Stimulated activated CD8-positive, alpha-beta memory T cell treated with anti-CD3 and anti-CD28 coated beads, Interleukin-15, amount 100 ng/mL, for 4 hours (primary cell): ENCODE measurements at regions not wholly inside any gene's neighbourhood (a gene's known extent, or its start where the extent isn't known, plus 50 kb on each side); places are given as distances from the start of the nearest gene placed in this dataset.
A peak's percentile ranks its signal among the peaks of the same experiment; 100 is the strongest.
"Not testable (repeated sequence)": the region's sequence is repeated elsewhere in the genome, so short reads cannot be mapped to it uniquely, and the experiment has no call there.

Experiments used
- DNase-seq, 2 donors: peaks; one replicate each; pipeline ENCODE4 v3.0.0-alpha.2; 2020; ENCODE audit warnings: low read depth in 2 of 2

DNA sequence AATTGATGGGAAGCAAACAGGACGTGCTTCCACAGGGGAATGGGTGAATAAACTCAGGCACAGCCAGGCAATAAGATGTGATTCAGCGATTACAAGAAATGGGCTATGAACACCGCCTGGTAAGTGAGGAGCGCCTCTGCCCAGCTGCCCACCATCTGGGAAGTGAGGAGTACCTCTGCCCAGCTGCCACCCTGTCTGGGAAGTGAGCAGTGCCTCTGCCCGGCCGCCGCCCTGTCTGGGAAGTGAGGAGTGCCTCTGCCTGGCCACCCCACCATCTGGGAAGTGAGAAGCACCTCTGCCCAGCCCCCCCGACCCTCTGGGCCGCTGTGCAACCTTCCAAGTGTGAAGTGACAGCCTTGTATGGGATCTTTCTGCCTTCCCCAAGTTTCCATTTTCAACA is 73.2 kb upstream of the PRR5 start:
- no peak for DNase-seq

GRCh38 chr22:44628273-44628672 is 73.7 kb upstream of the PRR5 start:
- DNase-seq = no peak

GRCh38 chr22:44627521-44628139 is 74.4 kb upstream of the PRR5 start:
- no peak for DNase-seq

- peak; percentile 44 to 49 for DNase-seq
Observed at GRCh38 chr22:44625981-44626687, 75.9 kb upstream of the PRR5 start.

GRCh38 chr22:44625421-44625760 is 76.6 kb upstream of the PRR5 start:
- no peak for DNase-seq

DNA sequence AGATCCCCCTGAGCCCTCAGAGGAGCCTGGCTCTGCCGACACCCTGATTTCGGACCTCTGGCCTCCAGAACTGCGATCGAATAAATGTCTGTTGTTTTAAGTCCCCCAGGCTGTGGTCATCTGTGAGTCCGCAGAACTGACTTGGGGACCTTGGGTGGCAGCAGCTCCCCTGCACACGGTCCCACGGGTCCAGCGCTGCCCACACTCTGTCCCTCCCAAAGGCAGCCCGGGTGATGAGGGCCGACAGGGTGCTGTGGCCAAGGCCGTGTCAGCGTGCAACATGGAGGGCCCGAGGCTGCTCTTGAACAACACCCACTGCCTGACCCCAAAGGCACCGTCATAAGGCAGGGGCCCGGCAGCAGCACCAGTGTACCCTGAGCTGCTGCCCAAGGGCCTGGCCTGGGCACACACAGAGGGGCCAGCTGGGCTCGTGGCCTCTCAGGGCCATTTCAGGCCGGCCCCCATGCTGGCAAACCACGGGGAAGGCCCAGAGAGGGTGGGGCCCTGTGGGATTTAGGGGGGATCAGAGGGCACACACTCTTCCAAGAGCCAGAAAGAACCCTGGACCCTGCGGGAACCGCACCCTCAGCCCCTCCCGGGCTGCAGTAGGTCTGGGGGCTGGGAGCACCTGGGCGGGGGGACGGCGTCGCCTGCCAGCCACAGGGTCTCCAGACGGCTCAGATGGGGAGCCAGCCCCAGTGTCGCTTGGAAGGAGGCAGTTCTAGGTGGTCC is 77.1 kb upstream of the PRR5 start:
- DNase-seq = no peak

- DNase-seq = no peak
Observed at GRCh38 chr22:44623771-44624510, 78.1 kb upstream of the PRR5 start.

GRCh38 chr22:44622679-44623078 is 79.3 kb upstream of the PRR5 start:
- DNase-seq = no peak

GRCh38 chr22:44622147-44622427 is 79.9 kb upstream of the PRR5 start:
- no peak for DNase-seq

DNA sequence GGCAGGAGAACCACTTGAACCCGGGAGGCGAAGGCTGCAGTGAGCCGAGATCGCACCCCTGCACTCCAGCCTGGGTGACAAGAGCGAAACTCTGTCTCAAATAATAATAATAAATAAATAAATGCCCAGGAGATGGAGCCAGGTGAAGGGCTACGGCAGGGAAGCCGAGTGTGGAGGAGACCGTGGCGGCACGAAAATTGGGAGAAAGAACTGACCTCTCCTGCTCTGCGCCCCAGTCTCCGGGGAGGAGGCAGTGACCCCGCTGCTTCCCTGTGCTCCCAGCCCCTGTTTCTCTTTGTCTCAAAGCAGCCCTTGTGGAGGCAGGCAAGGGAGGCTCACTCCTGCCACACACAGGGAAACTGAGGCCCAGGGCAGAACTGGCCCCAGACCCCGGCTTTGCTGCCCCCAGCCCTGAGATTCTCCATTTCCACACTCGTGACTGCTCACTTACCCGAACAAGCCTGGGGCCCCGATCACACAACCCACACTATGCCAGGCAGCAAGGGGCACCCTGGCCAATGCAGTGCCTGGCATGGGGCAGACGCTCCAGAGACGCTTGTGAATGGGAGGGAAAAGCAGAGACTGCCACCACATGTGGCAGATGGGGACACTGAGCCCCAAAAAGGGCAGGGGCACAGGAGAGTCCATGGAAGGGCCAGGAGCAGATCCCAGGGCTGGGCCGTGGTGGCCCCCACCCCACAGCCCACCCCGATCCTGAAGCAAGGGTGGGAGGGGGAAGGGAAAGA is 80.4 kb upstream of the PRR5 start:
- DNase-seq = no peak

DNA sequence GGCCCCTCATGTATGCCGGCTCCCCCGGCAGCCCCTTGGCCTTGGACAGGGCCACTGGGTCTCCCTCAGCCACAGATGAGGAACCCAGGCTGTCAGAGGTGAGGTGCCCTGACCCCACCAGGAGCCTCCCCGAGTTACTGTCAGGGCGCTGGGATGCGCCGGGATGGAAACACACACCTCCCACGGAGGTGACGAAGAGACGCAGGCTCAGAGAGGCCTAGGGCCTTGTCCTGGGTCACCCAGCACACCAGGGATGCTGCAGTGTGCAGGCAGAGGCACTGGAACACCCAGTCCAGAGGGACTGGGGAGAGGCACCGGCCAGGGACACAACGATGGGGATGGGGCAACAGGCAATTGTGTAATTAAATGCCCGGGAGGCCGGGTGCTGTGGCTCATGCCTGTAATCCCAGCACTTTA is 81.2 kb upstream of the PRR5 start:
- no peak for DNase-seq

DNA sequence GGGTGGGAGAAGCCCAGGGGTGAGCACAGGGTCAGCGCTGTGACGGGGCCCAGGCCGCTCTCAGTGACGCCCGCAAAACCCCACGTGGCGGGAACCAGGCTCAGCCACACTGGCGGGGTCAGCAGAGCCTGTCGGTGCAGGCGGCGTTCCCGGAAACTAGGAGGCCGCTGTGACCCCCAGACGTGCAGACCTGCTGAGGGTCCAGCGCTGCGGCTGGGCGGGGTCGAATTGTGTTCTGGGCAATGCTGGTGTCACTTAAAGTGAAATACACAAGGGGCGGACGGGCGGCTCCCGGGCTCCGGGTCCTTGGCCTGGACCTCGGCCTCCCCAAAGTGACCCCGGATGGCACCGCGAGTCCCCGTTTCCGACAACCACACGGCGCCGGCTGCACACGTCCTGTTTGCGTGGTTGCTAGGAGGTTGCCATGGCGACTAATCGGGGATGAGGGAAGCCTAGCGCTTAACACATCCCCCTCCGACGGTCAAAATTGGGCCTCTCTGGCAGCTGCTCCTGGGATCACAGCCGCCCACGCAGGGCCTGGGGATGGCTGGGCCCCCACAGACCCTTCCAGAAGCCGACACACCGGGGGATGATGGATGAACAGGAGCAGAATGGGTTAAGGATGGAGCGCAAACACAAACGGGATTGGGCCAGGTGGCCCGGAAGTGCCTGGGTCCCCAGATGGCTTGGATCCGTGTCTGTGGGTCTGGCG is 81.7 kb upstream of the PRR5 start:
- peak; percentile 57 to 58 for DNase-seq

DNA sequence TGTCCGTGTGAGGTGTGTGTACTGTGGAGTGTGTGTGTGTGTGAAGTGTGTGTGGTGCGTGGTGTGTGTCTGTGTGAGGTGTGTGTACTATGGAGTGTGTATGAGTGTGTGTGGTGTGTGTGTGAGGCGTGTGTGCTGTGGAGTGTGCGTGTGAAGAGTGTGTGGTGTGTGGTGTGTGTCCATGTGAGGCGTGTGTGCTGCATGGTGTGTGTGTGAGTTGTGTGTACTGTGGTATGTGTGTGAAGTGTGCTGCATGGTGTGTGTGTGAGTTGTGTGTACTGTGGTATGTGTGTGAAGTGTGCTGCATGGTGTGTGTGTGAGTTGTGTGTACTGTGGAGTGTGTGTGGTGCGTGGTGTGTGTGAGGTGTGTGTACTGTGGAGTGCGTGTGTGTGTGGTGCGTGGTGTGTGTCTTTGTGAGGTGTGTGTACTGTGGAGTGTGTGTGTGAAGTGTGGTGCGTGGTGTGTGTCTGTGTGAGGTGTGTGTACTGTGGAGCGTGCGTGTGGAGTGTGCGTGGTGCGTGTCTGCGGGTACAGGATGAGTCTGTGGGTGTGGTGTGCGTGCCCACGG is 82.4 kb upstream of the PRR5 start:
- DNase-seq = not testable (repeated sequence)

GRCh38 chr22:44618910-44619309 is 83.1 kb upstream of the PRR5 start:
- DNase-seq = not testable (repeated sequence)

- DNase-seq = no peak
Observed at GRCh38 chr22:44618400-44618799, 83.6 kb upstream of the PRR5 start.

DNA sequence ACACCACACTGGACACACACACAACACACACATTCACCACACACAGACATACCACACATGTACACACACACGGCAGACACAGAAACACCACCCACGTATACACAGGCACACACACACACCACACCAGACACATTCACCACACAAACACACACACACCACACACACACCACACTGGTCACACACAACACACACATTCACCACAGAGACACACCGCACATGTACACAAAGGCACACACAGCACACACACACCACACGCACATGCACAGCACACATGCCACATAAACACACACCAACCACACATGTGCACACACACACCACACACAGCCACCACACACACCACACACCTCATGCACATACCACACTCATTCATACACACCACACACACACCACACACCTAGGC is 84.2 kb upstream of the PRR5 start:
- DNase-seq = no peak

GRCh38 chr22:44616882-44617655 is 84.9 kb upstream of the PRR5 start:
- DNase-seq = no peak

DNA sequence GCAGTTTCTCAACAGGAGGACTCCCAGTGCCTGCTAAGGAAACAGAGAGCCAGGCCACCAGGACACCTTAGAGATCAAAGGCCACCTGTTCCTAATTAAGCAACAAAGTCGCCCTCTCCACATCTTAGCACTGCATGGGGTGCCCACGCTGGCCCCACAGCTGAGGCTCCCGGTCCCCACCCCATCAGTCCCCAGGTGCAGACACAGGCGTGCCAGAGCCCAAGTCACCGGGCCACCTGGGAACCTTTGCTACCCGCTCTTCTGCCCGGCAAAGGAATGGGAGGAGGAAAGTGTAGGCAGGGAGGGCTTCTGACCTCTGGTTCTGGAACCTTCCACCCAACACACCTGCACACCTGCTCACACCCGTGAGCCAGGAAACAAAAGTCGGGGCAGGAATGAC is 85.5 kb upstream of the PRR5 start:
- DNase-seq = no peak

DNA sequence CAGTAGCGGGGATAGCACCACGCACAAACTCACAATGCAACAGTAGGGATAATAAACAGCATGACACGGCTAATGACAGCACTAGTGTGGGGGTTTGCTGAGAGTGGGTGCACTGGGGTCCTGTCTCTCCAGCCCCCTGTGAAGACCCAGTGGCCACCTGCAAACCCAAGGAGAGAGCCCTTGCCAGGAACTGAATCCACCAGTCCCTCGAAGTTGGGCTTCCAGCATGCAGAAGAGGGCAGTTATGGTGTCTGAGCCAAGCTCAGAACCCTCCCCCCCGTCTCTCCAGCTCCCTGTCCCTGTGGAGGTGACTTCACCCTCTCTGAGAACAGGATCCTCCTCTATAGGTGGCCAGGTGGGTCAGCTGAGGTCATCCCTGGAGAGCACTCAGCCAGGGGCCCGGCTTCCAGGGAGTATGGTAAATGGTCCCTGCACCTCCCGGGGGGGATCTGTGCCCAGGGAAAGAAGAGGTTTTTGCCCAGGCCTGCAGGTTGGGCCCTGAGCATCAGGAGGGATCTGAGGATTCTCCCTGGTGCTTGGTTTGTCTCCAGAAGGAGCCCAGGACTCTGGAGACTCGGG is 86.3 kb upstream of the PRR5 start:
- DNase-seq = no peak

GRCh38 chr22:44615146-44615545 is 86.9 kb upstream of the PRR5 start:
- DNase-seq = no peak
